GM19395 (cell line): ENCODE measurements at regions not wholly inside any gene's neighbourhood (a gene's known extent, or its start where the extent isn't known, plus 50 kb on each side); places are given as distances from the start of the nearest gene placed in this dataset.

Experiments used
- ATAC-seq: cut with Tn5 transposase; IDR thresholded peaks from one replicate; pipeline ENCODE4 v1.9.1; 2021; ENCODE audit warnings: mild to moderate bottlenecking, moderate library complexity; ENCODE audit not compliant: unreplicated experiment

GRCh38 chr1:218670875-218671274, 325.7 kb downstream of the TGFB2 start:
- ATAC-seq, result no peak

GRCh38 chr1:218671573-218671972, 326.4 kb downstream of the TGFB2 start:
- ATAC-seq, result no peak

- no peak for ATAC-seq
Observed at GRCh38 chr1:218673170-218673569, 328.0 kb downstream of the TGFB2 start.

GRCh38 chr1:218674280-218674773, 329.2 kb downstream of the TGFB2 start:
- no peak for ATAC-seq

- no peak for ATAC-seq
Observed at GRCh38 chr1:218677026-218677425, 331.9 kb downstream of the TGFB2 start.

GRCh38 chr1:218679391-218679790, 334.3 kb downstream of the TGFB2 start:
- ATAC-seq, result no peak

- no peak for ATAC-seq
Observed at GRCh38 chr1:218679988-218680748, 335.0 kb downstream of the TGFB2 start.

GRCh38 chr1:218683242-218683641, 338.1 kb downstream of the TGFB2 start:
- no peak for ATAC-seq

- no peak for ATAC-seq
Observed at GRCh38 chr1:218686258-218686657, 341.1 kb downstream of the TGFB2 start.

- no peak for ATAC-seq
Observed at GRCh38 chr1:218686761-218687160, 341.6 kb downstream of the TGFB2 start.

- ATAC-seq, result no peak
Observed at GRCh38 chr1:218692808-218693207, 347.7 kb downstream of the TGFB2 start.

- ATAC-seq, result no peak
Observed at GRCh38 chr1:218693599-218693998, 348.5 kb downstream of the TGFB2 start.

- no peak for ATAC-seq
Observed at GRCh38 chr1:218694085-218694484, 348.9 kb downstream of the TGFB2 start.

GRCh38 chr1:218694636-218695035, 349.5 kb downstream of the TGFB2 start:
- no peak for ATAC-seq

GRCh38 chr1:218695525-218695924, 350.4 kb downstream of the TGFB2 start:
- ATAC-seq, result no peak

- ATAC-seq, result no peak
Observed at GRCh38 chr1:218698141-218698540, 353.0 kb downstream of the TGFB2 start.

- no peak for ATAC-seq
Observed at GRCh38 chr1:218699421-218699820, 354.3 kb downstream of the TGFB2 start.

- ATAC-seq, result no peak
Observed at GRCh38 chr1:218699865-218700264, 354.7 kb downstream of the TGFB2 start.

- ATAC-seq, result no peak
Observed at GRCh38 chr1:218700666-218701065, 355.5 kb downstream of the TGFB2 start.

- ATAC-seq, result no peak
Observed at GRCh38 chr1:218701131-218701530, 356.0 kb downstream of the TGFB2 start.

- ATAC-seq, result no peak
Observed at GRCh38 chr1:218702775-218703174, 357.6 kb downstream of the TGFB2 start.

GRCh38 chr1:218703836-218704235, 358.7 kb downstream of the TGFB2 start:
- ATAC-seq, result no peak

GRCh38 chr1:218705391-218705790, 360.3 kb downstream of the TGFB2 start:
- no peak for ATAC-seq
